ENCODE measurements at regions not wholly inside any gene's neighbourhood (a gene's known extent, or its start where the extent isn't known, plus 50 kb on each side); places are given as distances from the start of the nearest gene placed in this dataset.

DNA sequence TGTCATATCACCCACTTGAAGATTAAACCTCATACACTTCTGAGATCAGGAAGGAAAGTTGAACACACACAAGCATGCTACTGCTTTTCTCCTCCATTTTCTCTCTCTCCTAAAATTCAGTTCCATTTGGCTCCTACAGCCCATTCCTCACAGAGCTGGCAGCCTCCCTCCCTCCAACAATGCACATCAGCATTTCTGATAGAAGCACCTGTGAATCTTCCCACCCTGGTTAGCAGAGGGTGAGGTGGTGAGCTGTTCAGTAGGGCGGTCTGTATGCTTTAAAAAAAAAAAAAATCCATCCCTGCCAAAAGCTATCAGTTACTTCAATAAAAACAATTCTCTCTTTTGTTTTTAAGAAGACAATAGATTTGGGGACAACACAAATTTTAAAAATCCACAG lies 463.2 kb upstream of the KIF2A start:
- H3K9me3 ChIP-seq: no peaks in the 10 kb centered on the region
- TF ChIP-seq, protein P1, sequence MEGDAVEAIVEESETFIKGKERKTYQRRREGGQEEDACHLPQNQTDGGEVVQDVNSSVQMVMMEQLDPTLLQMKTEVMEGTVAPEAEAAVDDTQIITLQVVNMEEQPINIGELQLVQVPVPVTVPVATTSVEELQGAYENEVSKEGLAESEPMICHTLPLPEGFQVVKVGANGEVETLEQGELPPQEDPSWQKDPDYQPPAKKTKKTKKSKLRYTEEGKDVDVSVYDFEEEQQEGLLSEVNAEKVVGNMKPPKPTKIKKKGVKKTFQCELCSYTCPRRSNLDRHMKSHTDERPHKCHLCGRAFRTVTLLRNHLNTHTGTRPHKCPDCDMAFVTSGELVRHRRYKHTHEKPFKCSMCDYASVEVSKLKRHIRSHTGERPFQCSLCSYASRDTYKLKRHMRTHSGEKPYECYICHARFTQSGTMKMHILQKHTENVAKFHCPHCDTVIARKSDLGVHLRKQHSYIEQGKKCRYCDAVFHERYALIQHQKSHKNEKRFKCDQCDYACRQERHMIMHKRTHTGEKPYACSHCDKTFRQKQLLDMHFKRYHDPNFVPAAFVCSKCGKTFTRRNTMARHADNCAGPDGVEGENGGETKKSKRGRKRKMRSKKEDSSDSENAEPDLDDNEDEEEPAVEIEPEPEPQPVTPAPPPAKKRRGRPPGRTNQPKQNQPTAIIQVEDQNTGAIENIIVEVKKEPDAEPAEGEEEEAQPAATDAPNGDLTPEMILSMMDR (IDR thresholded peaks at IDR 0.05): no peak
- no peak for TF ChIP-seq POLR2AphosphoS5 (IDR thresholded peaks at IDR 0.05)
- TF ChIP-seq EP300 (IDR thresholded peaks at IDR 0.05): no peak
- no peak for TF ChIP-seq POLR2A (IDR thresholded peaks at IDR 0.05)
- H3K36me3 ChIP-seq: no peaks in the 10 kb centered on the region
- 91 to 100% methylated on average over 1 of the region's 1 CpG for WGBS, 2 donors
- no peaks in the 10 kb centered on the region for H3K27me3 ChIP-seq
- H3K27ac ChIP-seq: no peak overlapping the region
- ATAC-seq (ENCODE audit: low FRiP score in 2 of 2): no peak
- DNase-seq: no peak
- no peak overlapping the region for H3K4me3 ChIP-seq
- no peaks in the 10 kb centered on the region for H3K4me1 ChIP-seq

DNA sequence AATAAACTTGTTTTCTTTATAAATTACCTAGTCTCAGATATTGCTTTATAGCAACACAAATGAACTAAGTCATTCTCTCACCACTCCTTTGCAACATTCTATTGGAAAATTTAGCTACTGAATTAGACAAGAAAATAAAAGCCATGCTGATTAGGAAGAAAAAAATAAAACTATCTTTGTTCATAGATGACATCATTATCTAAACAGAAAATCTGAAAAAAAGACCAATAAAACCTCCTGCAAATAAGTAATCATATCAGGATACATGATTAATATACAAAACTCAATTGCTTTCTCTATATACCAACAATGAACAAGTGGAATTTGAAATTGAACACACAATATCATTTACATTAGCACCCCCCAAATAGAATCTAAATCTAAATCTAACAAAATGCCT lies 455.3 kb upstream of the KIF2A start:
- no peak overlapping the region for H3K27ac ChIP-seq
- H3K36me3 ChIP-seq: no peaks in the 10 kb centered on the region
- ATAC-seq (ENCODE audit: low FRiP score in 2 of 2) (no peak), DNase-seq (no peak)
- no peak for TF ChIP-seq POLR2A (IDR thresholded peaks at IDR 0.05)
- TF ChIP-seq EP300 (IDR thresholded peaks at IDR 0.05): no peak
- TF ChIP-seq POLR2AphosphoS5 (IDR thresholded peaks at IDR 0.05): no peak
- TF ChIP-seq, protein P1 (IDR thresholded peaks at IDR 0.05): no peak
- H3K4me3 ChIP-seq: no peak overlapping the region
- H3K4me1 ChIP-seq: no peaks in the 10 kb centered on the region
- no peaks in the 10 kb centered on the region for H3K9me3 ChIP-seq
- no peaks in the 10 kb centered on the region for H3K27me3 ChIP-seq

DNA sequence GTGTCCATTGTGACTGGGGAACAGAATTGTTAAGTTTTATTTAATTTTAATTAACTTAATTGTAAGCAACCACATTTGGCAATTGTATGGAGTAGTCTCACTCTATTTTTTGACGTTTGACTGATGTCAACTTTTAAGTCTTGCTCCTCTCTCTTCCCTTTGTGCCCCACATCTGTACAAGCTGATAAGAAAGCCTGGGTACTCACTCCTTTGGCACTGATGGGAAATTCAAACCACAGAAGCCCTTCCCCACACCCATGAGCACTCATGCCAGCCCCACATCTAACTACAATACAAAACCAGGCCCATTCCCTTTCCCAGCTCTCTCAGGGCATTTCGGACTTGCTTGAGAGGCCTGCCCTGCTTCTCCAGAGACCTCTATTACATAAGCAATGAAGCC lies 451.5 kb upstream of the KIF2A start:
- no peaks in the 10 kb centered on the region for H3K9me3 ChIP-seq
- no peaks in the 10 kb centered on the region for H3K36me3 ChIP-seq
- 72 to 78% methylated on average over 2 of the region's 2 CpGs for WGBS, 2 donors
- ATAC-seq (ENCODE audit: low FRiP score in 2 of 2): no peak
- no peaks in the 10 kb centered on the region for H3K27me3 ChIP-seq
- TF ChIP-seq POLR2AphosphoS5 (IDR thresholded peaks at IDR 0.05): no peak
- TF ChIP-seq, protein P1 (IDR thresholded peaks at IDR 0.05): no peak
- TF ChIP-seq POLR2A (IDR thresholded peaks at IDR 0.05): no peak
- no peak for TF ChIP-seq EP300 (IDR thresholded peaks at IDR 0.05)
- no peaks in the 10 kb centered on the region for H3K4me1 ChIP-seq
- no peak overlapping the region for H3K4me3 ChIP-seq
- H3K27ac ChIP-seq: no peak overlapping the region
- DNase-seq: no peak

DNA sequence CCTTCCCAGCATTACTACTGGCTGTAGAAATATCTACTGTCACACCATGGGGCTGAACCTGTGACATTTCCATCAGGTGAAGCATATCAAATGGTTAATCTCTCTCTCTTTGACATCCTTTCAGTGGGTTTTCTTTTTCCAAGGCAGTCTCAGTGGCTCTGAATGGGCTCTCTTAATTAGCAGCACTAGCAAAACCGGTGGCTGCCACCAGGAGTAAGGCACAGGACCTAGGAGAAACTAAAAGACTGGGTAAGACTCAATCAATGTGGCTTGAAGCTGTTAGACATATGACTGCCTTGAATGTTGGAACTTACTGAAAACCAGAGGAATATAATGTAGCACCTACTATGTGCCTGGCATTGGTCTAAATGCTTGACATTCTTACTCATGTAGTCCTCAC lies 445.0 kb upstream of the KIF2A start:
- no peaks in the 10 kb centered on the region for H3K36me3 ChIP-seq
- ATAC-seq (ENCODE audit: low FRiP score in 2 of 2) (no peak), DNase-seq (no peak)
- no peaks in the 10 kb centered on the region for H3K4me1 ChIP-seq
- H3K9me3 ChIP-seq: no peaks in the 10 kb centered on the region
- 57 to 92% methylated on average over 1 of the region's 1 CpG for WGBS, 2 donors
- TF ChIP-seq POLR2AphosphoS5 (IDR thresholded peaks at IDR 0.05) (no peak), POLR2A (IDR thresholded peaks at IDR 0.05) (no peak), EP300 (IDR thresholded peaks at IDR 0.05) (no peak)
- TF ChIP-seq, protein P1 (IDR thresholded peaks at IDR 0.05): no peak
- H3K27me3 ChIP-seq: no peaks in the 10 kb centered on the region
- no peak overlapping the region for H3K27ac ChIP-seq
- no peak overlapping the region for H3K4me3 ChIP-seq

DNA sequence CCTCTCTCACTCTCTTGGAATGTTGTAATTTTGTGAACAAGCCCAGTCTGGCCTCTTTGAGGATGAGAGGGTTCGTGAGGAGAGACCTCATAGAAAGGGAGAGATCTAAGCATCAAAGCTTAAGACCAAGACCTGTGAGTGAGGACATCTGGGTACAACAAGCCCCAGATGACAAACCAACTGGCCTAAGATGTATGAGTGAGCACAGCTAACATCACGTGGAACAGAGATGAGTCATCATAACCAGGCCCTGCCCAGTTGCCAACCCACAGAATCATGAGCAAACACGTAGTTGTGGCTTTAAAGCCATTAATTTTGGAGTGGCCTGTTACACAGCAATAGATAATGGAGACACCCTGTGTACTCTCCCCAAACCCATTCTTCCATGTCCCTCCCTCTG lies 439.1 kb upstream of the KIF2A start:
- no peak overlapping the region for H3K4me3 ChIP-seq
- H3K4me1 ChIP-seq: no peaks in the 10 kb centered on the region
- no peak for TF ChIP-seq POLR2AphosphoS5 (IDR thresholded peaks at IDR 0.05)
- no peak for TF ChIP-seq EP300 (IDR thresholded peaks at IDR 0.05)
- no peak for TF ChIP-seq POLR2A (IDR thresholded peaks at IDR 0.05)
- TF ChIP-seq, protein P1 (IDR thresholded peaks at IDR 0.05): no peak
- no peak overlapping the region for H3K27ac ChIP-seq
- H3K27me3 ChIP-seq: no peaks in the 10 kb centered on the region
- ATAC-seq (ENCODE audit: low FRiP score in 2 of 2) (peak in 1 of 2 donors; percentile 84), DNase-seq (no peak)
- no peaks in the 10 kb centered on the region for H3K36me3 ChIP-seq
- peaks cover 0 to 6% (median 6%) of the 10 kb centered on the region in 4 donors for H3K9me3 ChIP-seq
- 64 to 71% methylated on average over 3 of the region's 3 CpGs for WGBS, 2 donors
